Tongue (tissue), 1 donor: ENCODE measurements at regions not wholly inside any gene's neighbourhood (a gene's known extent, or its start where the extent isn't known, plus 50 kb on each side); places are given as distances from the start of the nearest gene placed in this dataset.
"Not testable (repeated sequence)": the region's sequence is repeated elsewhere in the genome, so short reads cannot be mapped to it uniquely, and the experiment has no call there.

Experiments
- DNase-seq: peaks from one replicate; pipeline ENCODE4 v3.0.0-alpha.2; 2015

DNA sequence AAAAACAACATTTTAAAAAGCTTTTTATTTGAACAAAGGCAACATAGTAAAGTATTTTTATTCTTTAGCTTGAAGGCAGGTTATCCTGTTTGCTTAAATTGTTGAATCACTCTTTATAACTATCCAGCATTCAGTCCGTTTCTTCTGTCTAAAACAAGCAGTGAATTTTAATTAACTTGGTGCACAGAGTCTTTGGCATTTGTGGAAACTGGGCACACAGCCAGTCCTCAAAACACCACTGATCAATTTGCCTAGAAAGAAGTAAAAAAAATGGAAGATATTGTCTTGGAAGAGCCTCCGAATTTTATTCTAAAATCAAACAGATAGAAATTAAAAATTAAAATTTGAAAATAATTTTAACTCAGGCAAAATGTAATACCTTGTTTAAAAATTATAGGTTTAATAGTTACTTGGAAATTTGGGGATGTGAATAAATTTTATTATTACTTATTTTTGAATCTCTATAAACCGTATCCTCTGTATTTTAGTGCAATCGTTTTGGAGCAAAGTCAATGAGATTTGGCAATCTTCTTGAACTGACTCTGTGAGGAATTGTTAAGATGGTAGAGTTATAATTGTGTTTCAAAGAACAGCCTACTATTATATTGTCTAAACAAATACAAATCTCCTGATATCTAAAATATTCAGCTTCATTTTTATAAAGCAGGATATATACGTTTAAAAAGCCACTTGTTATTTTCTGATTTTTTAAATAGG, 927.0 kb downstream of the SLC16A7 start:
- no peak for DNase-seq

DNA sequence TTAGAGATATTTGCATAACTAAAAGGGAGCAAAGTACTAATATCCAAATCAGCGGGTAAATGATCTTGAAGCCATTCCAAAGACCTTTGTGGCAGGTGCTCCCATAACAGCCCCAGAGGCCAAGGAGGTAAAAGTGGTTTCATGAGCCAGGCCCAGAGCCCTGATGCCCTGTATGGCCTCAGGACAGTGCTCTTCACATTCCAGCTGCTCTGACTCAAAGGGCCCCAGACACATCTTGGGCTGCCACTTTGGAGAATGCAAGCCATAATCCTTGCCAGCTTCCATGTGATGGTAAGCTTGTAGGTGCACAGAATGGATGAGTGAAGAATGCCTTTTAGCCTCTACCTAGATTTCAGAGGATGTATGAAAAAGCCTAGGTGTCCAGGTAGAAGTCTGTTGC, 933.4 kb downstream of the SLC16A7 start:
- DNase-seq = no peak

DNA sequence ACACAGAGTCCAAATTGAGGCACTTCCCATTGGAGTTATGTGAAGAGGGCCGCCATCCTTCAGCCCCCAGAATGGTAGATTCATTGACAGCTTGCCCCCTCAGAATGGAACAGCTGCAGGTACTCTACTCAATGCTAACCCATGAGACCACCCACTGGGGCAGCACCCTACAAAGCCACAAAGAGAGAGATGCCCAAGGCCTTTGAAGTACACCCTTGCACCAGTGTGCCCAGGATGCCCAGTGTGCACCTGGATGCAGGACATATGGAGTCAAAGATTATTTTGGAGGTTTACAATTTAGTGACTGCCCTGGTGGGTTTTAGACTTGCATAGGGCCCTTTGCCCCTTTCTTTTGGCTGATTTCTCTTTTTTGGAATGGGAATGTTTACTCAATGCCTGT, 933.9 kb downstream of the SLC16A7 start:
- no peak for DNase-seq

- no peak for DNase-seq
These were observed 939.5 kb downstream of the SLC16A7 start for GRCh38 chr12:60535363-60535762.

DNA sequence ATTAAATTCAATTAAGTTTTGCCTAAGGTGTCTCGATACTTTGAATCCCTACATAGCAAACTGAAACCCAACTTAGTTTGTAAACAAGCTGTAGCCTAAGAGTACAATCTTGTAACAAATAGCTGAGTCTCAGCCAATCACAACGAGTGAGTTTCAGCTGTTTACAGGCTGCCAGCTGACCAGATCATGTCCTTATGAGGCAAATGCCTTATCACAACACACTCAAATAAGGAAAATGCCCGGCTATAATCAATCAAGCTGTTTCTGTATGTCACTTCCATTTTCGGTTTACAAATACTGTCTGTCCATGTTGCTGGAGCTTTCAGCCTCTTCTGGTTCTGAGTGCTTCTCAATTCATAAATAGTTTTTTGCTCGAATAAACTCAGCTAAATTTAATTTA, 943.8 kb downstream of the SLC16A7 start:
- no peak for DNase-seq

- no peak for DNase-seq
These were observed 973.1 kb downstream of the SLC16A7 start for GRCh38 chr12:60568914-60569313.

GRCh38 chr12:60577607-60578006, 981.8 kb downstream of the SLC16A7 start:
- DNase-seq = no peak

DNA sequence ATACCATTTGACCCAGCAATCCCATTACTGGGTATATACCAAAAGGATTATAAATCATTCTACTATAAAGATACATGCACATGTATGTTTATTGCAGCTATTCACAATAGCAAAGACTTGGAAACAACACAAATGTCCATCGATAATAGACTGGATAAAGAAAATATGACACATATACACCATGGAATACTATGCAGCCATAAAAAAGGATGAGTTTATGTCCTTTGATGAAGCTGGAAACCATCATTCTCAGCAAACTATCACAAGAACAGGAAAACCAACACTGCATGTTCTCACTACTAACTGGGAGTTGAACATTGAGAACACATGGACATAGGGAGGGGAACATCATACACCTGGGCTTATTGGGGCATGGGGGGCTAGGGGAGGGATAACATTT, 991.8 kb downstream of the SLC16A7 start:
- not testable (repeated sequence) for DNase-seq

GRCh38 chr12:60594035-60594711, 998.3 kb downstream of the SLC16A7 start:
- no peak for DNase-seq

- no peak for DNase-seq
These were observed 1006.8 kb downstream of the SLC16A7 start for GRCh38 chr12:60602601-60603000.

- not testable (repeated sequence) for DNase-seq
These were observed 1007.6 kb downstream of the SLC16A7 start for GRCh38 chr12:60603475-60603874.

GRCh38 chr12:60616400-60616799, 1020.6 kb downstream of the SLC16A7 start:
- DNase-seq = no peak

DNA sequence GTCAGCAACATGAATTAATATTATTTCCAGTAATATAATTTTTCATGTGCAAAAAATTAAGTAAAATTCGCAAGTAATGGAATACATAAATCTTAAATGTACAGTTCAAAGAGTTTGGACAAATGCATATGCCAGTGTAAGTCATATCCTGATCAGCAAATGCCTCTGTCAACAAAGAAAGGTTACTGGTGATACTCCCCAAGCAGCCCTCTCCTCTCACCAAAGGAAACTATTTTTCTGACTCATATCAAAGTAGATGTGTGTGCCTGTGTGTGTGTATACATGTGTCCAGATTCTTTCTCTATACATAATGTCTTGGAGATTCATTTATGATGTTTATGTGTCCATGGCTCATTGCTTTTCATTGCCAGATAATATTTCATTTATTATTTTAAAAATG, 1035.0 kb downstream of the SLC16A7 start:
- no peak for DNase-seq

DNA sequence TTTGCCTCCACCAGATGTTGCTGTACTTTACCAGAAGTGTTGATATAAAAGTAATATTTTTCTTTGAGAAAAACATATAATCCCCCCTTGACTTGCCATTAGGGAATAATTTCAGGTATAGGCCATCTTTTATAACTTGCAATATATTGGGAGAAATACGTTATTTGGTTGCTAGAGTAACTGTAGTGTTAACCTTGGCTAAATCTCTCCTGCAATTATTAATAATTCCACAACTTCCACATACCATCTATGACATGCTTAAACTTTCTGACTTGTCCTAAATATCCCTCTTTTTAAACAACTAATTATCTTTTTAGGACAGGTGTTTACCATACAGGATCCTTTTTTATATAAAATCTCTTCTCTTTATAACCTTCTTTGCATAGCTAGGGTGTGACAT, 1048.2 kb downstream of the SLC16A7 start:
- no peak for DNase-seq

- DNase-seq = no peak
These were observed 1071.1 kb downstream of the SLC16A7 start for GRCh38 chr12:60666895-60667294.

DNA sequence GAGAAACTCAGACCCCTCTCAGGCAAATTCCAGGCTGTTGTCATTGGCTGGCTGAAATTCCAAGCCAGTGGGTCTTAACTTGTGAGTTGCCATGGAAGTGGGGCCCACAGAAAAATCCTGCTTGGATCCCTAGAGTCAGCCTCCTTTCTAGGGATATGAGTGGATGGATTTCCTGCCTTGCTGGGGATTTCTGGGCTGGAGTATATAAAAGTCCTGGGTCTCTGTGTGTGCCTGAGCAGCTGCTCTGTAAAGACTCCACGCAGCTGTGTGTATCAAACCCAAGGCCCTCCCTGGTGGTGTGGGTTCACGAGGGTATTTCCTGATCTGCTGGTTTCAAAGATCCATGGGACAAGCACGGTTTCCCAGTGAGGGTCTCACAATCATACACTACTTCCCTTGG, 1077.1 kb downstream of the SLC16A7 start:
- no peak for DNase-seq

- no peak for DNase-seq
These were observed 1089.3 kb downstream of the SLC16A7 start for GRCh38 chr12:60684988-60685655.

DNA sequence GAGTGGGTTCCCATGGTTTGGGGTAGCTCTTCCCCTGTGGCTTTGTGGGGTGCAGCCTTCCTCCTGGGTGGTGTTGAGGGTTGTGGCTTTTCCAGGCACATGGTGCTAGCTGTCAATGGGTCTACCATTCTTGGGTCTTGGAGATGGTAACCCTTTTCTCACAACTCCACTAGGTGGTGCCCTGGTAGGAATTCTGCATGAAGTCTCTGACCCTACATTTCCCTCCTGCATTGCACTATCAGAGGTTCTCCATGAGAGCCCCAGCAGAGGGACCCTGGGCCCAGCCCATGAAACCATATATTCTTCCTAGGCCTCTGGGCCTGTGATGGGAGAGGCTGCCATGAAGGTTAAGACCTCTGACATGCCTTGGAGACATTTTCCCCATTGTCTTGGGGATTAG, 1093.3 kb downstream of the SLC16A7 start:
- DNase-seq = no peak

DNA sequence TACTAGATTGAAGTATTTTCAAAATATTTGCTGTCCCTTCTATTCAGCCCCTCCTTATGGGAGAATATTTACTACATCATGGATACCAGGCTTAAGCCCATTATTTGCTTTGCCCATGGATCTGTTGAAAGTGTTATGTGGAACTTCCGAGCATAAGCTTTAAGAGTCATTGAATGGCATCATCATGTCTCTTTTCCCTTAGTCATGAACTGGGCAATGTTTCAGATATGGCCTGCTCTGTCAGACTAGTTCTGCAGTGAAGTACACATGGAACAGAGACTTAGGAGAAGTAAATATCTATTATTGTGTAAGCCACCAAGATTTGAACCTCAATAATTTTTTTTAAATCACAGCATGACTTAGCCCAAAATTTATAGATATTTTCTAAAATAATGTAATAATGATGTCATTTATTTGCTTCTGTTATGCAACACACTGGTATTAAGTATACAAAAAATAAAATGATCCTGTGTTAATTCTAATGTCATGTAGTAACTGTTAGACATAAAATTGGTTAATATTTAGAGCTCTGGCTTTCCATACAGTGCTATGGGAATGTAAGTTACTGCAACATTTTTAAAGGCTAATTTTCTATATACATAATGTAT, 1097.3 kb downstream of the SLC16A7 start:
- no peak for DNase-seq

DNA sequence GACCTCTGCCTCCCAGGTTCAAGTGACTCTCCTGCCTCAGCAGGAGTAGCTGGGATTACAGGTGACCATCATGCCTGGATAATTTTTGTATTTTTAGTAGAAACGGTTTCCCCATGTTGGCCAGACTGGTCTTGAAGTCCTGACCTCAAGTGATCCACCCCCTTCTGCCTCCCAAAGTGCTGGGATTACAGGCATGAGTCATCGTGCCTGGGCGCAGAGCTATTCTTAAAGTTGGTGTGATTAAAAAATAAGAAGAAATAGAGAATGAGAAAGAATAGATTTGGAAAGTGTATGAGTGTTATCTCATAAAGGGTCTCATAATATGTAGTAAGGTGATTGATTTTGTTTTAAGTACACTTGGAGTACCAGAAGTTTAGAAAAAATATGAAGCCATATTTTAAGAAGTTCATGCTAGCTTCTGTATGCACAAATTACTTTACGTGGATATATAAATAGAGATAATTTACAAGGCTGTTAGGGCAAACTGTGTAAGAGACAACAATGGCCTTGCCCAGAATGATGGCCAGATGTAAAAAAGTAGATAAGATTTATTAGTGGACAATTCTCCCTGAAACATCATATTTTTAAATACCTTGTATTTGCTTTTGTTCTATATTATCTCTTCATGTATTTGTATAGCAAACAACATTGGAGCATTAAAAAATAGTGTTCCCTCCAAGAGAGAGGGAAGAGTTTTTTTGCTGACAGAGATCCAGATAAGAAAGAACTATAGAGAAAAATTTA, 1108.5 kb downstream of the SLC16A7 start:
- DNase-seq = no peak

GRCh38 chr12:60710246-60710645, 1114.4 kb downstream of the SLC16A7 start:
- no peak for DNase-seq

DNA sequence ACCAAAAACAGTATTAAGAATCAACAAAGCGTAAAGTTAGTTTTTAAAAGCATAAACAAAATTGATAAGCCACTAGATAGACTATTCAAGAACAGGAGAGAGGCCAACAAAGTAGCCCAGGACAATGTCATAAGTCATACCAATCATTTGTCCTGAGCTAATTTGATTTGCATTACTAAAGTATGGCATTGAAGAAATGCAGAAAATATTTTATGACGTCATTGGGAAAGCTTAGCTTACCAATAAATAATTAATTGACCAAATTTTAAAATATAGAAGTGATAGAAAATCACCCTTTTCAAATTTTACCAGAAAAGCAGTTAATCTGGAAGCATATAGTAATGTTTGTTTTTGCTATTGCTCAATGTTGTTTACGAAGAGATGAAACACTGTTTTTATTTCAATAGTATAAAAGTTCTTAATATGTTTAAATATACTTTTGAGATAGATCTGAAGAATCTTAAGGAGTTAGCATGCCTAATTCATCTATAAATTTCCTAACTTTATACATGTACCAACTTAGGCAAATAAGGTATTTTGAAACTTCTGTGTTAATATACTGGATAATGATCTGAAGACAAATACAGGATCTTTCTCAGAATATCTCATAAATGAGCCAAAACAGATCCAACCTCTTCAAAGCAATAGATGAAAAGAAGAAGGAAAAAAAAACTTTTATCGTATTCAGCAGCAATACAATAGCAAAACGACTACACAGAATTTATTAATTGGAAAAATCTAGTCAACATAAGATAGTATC, 1118.5 kb downstream of the SLC16A7 start:
- no peak for DNase-seq
